GM12875 (cell line): ENCODE measurements at regions not wholly inside any gene's neighbourhood (a gene's known extent, or its start where the extent isn't known, plus 50 kb on each side); places are given as distances from the start of the nearest gene placed in this dataset.

Experiments
- H3K4me3 ChIP-seq: one replicate; pipeline ENCODE4 v1.5.1; 2011; ENCODE audit warnings: low read depth, low read length, control low read depth
- TF ChIP-seq, protein P1 (sequence below): IDR thresholded peaks from 2 replicates; pipeline ENCODE4 v1.5.1; 2011; ENCODE audit warnings: low read depth, mild to moderate bottlenecking, control low read depth, inconsistent platforms, low read length, moderate library complexity, borderline replicate concordance; ENCODE audit not compliant: insufficient read depth

DNA sequence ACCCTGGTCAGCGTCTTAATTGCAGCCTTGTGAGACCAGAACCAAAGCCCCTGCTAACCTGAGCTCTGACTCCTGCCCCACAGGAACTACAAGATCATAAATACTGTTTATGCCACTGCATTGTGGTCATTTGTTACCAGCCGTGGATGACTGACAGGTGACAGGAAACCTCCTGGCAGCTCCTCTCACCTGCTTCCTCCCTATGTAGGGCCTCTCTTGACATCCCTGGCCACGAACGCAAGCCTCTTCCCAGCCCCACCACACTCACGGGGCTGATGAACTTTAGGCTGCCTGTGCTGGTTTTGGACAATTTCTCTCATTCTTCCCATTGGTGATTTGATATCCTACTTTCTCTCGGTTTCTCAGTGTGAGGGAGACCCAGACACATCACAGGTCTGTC lies 357.2 kb upstream of the MYT1L start:
- TF ChIP-seq, protein P1, sequence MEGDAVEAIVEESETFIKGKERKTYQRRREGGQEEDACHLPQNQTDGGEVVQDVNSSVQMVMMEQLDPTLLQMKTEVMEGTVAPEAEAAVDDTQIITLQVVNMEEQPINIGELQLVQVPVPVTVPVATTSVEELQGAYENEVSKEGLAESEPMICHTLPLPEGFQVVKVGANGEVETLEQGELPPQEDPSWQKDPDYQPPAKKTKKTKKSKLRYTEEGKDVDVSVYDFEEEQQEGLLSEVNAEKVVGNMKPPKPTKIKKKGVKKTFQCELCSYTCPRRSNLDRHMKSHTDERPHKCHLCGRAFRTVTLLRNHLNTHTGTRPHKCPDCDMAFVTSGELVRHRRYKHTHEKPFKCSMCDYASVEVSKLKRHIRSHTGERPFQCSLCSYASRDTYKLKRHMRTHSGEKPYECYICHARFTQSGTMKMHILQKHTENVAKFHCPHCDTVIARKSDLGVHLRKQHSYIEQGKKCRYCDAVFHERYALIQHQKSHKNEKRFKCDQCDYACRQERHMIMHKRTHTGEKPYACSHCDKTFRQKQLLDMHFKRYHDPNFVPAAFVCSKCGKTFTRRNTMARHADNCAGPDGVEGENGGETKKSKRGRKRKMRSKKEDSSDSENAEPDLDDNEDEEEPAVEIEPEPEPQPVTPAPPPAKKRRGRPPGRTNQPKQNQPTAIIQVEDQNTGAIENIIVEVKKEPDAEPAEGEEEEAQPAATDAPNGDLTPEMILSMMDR, result no peak
- no peak overlapping the region for H3K4me3 ChIP-seq

DNA sequence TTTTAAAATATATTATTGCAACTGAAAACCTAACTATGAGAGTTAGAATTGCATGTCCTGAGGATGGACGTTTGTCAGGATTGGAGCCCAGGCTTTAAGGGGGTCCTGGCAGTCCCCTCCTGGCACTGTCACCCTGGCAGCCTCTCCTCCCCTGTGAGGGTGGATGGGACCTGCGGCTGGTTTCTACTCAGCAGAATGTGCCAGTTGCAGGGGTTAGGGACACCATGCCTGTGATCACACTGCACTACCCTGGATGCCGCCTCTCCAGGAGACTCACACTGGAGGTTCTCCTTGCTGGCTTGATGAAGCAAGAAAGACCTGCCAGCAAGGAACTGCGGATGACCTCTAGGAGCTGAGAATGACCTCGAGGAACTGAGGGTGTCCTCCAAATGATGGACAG lies 356.7 kb upstream of the MYT1L start:
- no peak overlapping the region for H3K4me3 ChIP-seq
- TF ChIP-seq, protein P1, result no peak

DNA sequence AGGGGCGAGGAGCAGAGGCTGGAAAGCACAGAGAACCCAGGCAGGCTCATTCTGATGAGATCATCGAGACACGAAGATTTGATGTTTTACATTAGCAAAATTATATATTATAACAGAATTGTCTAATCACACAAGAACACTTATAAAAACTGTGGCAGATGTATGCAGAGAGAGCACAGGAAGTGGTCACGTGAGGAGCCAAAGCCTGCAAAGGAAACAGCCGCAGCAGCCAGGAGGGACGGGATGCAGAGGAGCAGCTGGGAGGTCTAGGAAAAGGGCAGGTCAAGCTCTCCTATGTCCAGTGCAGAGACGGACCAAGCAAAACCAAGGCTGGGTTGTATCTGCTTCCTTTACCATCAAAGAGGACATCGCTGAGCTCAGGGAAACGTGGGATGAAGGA lies 355.1 kb upstream of the MYT1L start:
- no peak overlapping the region for H3K4me3 ChIP-seq
- TF ChIP-seq, protein P1, result no peak

DNA sequence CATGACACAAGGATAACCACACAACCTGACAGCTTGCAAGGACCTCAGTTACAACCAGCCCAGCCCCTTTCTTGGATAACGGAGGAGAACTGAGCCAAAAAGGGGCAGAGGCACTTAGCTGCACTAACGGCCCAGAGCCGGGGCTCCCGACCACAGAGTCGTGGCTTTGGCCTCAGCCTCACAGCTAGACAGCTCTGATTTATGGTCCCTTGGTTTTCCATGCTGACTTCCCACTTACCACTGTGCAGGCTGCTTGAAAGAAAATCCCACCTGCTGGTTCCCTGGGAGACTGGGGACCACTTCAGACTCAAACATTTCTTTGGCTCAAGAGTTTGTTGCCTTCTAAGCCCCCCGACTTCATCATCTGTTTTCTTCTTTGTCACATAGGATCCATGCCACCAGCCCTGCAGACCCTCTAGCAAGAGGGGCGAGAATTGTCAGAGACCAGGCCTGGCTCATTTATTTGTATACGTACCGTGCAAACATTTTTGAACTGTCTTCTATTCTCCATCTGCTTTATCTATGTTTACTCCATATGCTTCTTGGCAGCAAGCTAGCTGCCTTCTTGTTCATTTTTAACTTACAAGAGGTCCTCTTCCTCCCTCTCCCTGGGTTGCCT lies 352.6 kb upstream of the MYT1L start:
- TF ChIP-seq, protein P1, result no peak
- no peak overlapping the region for H3K4me3 ChIP-seq

DNA sequence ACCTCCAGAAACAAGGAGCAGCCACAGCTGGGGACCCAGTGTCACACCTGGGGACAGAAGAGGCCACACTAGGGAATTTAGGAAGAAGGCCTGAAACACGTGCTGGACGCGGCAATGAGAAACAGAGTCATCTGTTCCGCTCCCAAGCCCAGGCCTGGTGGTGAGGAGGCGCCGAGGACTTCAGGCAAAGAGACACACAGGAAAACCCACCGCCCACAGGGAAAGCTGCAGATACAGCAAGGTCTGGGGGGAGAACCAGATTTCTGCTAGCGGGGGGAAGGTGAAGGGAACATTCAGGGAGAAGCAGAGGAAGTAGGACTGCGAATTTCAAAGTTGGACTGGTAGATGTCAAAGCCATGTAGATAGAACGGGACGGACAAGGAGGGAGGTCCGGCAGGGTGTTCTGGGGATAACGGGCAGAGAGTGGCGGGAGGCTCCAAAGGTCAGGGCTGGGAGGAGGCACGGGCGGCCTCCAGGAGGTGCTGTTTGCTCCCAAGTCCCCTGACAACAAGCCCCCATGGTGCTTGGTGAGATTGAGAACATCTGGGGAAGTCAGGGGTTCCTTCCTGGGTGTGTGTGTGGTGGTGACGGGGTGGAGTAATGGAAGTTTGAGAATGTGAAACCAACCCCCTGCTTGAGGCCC lies 351.7 kb upstream of the MYT1L start:
- TF ChIP-seq, protein P1, result no peak

DNA sequence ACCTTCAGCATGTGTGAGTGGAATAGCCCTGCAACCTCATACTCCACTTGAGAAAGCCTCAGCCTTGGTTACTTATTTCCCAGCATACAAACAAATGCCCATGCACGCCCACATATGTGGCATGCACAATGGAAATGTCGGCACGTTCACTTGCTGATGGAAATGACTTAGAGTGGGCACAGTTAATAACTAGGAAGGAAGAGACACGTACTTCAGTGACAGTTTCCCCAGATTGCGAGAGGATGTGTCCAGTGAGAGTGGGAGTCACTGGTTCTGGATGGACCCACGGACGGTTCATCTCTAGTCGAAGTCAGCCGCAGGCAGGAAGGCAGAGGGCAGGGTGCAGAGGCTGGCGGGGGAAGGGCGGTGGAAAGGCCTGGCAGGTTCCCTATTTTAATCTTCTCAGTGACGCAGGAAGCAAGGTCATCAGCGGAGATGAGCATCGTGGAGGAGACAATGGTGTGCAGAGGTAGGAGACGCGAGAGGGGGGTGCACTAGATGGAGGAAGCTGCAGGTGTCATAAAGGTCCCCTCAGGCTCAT lies 350.7 kb upstream of the MYT1L start:
- TF ChIP-seq, protein P1, result no peak
- H3K4me3 ChIP-seq, result no peak overlapping the region

More for the DNA sequence above, 351.7 kb upstream of the MYT1L start:
- no peak overlapping the region for H3K4me3 ChIP-seq

DNA sequence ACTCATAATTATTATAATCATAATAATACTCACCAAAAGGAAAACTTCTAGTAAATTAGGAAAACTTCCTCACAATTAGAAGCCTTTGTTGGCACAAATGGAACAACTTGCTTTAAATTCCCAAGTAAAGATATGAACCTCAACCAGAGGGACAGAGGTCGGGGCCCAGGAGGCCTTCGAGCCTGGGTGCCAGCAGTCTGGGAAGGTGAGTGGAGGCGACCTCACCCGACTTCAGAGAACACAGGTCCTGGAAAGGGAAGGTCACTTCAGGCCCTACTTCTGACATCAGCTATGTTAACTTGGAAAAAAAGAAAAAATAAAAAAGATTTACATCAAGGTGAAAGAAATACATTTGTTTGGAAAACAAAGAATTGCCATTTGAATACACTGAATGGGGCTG lies 350.0 kb upstream of the MYT1L start:
- H3K4me3 ChIP-seq, result no peak overlapping the region
- TF ChIP-seq, protein P1, result no peak
